ENCODE measurements at regions not wholly inside any gene's neighbourhood (a gene's known extent, or its start where the extent isn't known, plus 50 kb on each side); places are given as distances from the start of the nearest gene placed in this dataset.

- TF ChIP-seq POLR2AphosphoS5 (IDR thresholded peaks at IDR 0.05), result no peak
- TF ChIP-seq CTCF (IDR thresholded peaks at IDR 0.05), result no peak
- no peak for TF ChIP-seq POLR2A (IDR thresholded peaks at IDR 0.05)
- no peak for TF ChIP-seq EP300 (IDR thresholded peaks at IDR 0.05)
Observed at GRCh38 chr1:114208714-114209113, 55.0 kb upstream of the SYT6 start.

All from sigmoid colon (tissue), 4 donors.